ENCODE measurements at regions not wholly inside any gene's neighbourhood (a gene's known extent, or its start where the extent isn't known, plus 50 kb on each side); places are given as distances from the start of the nearest gene placed in this dataset.

GRCh38 chr2:235391921-235392615, 101.8 kb upstream of the AGAP1 start:
- TF ChIP-seq, protein P1, sequence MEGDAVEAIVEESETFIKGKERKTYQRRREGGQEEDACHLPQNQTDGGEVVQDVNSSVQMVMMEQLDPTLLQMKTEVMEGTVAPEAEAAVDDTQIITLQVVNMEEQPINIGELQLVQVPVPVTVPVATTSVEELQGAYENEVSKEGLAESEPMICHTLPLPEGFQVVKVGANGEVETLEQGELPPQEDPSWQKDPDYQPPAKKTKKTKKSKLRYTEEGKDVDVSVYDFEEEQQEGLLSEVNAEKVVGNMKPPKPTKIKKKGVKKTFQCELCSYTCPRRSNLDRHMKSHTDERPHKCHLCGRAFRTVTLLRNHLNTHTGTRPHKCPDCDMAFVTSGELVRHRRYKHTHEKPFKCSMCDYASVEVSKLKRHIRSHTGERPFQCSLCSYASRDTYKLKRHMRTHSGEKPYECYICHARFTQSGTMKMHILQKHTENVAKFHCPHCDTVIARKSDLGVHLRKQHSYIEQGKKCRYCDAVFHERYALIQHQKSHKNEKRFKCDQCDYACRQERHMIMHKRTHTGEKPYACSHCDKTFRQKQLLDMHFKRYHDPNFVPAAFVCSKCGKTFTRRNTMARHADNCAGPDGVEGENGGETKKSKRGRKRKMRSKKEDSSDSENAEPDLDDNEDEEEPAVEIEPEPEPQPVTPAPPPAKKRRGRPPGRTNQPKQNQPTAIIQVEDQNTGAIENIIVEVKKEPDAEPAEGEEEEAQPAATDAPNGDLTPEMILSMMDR (IDR thresholded peaks at IDR 0.05; ENCODE audit: borderline replicate concordance, insufficient read depth, low read depth, low read length) = no peak
- no peak overlapping the region for H3K4me3 ChIP-seq (ENCODE audit: low read depth, low read length)

DNA sequence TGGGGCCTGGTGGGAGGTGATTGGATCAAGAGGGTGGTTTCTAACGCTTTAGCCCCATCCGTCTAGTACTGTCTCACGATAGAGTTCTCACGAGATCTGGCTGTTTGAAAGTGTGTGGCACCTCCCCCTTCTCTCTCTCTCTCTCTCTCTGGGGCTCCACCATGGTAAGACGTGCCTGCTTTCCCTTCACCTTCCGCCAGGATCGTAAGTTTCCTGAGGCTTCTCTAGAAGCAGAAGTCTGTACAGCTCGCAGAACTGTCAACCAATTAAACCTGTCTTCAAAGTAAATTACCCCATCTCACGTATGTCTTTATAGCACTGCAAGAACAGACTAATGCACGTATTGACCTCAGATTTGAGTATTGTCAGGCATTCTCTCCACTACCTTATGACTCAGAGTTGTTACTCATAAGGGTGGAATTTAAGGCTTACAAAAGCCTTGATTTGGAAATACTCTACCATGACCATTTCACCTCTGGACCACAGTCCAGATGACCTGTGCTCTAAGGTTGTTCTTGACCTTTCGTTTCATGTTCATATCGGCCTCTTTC, 99.5 kb upstream of the AGAP1 start:
- no peak overlapping the region for H3K4me3 ChIP-seq (ENCODE audit: low read depth, low read length)
- TF ChIP-seq, protein P1 (IDR thresholded peaks at IDR 0.05; ENCODE audit: borderline replicate concordance, insufficient read depth, low read depth, low read length) = no peak

- H3K4me3 ChIP-seq (ENCODE audit: low read depth, low read length) = no peak overlapping the region
- TF ChIP-seq, protein P1 (IDR thresholded peaks at IDR 0.05; ENCODE audit: borderline replicate concordance, insufficient read depth, low read depth, low read length) = no peak
Observed at GRCh38 chr2:235396071-235396846, 97.6 kb upstream of the AGAP1 start.

DNA sequence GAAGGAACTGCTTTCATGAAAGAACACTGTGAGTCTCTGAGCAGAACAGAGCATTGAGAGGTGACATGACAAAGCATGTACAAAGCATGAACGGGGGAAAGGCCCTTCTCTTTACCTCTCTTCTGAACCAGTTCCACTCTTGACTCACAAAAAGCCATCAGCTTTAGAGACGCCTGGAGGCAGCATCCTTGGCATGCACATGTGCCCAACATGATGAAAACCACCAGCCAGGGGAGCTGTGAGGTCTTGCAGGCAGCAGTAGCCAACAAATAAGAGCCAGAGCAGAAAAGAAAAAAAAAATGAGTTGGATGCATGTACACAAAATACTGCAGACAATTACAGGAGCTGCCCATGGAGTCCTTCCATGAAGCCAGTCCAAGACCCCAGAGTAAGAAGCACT, 95.5 kb upstream of the AGAP1 start:
- H3K4me3 ChIP-seq (ENCODE audit: low read depth, low read length) = no peak overlapping the region
- TF ChIP-seq, protein P1 (IDR thresholded peaks at IDR 0.05; ENCODE audit: borderline replicate concordance, insufficient read depth, low read depth, low read length) = no peak

DNA sequence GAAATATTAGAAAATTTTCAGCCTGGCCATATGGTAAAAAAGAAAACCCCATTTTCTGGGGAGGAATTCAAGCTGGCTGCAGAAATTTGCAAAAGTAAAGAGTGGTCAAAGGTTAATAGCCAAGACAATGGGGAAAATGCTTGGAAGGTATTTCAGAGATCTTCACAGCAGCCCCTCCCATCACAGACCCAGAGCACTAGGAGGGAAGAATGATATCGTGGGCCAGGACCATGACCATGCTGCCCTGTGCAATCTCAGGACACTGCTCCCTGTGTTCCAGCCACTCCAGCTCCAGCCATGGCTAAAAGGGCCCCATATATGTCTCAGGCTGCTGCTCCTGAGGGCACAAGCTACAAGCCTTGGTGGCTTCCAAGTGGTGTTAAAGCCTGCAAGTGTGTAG, 93.9 kb upstream of the AGAP1 start:
- TF ChIP-seq, protein P1 (IDR thresholded peaks at IDR 0.05; ENCODE audit: borderline replicate concordance, insufficient read depth, low read depth, low read length) = no peak

DNA sequence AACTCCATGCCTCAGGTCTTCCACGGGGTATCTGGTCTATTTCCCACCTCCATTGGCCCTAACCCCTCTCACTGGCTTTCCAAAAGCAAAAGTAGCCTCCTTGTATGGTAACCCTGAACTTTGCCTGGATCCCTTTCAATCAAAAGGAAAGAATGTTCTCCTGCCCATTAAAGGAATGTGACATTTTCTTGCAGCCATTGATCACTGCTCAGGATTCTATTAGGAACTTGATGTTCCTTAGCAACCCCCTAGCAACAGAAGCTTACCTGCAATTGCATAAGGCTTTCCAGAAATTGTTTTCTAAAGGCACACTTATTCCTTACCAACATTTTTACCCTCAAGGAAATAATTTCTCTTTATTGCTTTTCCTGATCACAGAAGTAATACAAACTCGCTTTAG, 91.4 kb upstream of the AGAP1 start:
- no peak overlapping the region for H3K4me3 ChIP-seq (ENCODE audit: low read depth, low read length)
- TF ChIP-seq, protein P1 (IDR thresholded peaks at IDR 0.05; ENCODE audit: borderline replicate concordance, insufficient read depth, low read depth, low read length) = no peak

More for the DNA sequence above, 93.9 kb upstream of the AGAP1 start:
- no peak overlapping the region for H3K4me3 ChIP-seq (ENCODE audit: low read depth, low read length)
